ENCODE measurements at regions not wholly inside any gene's neighbourhood (a gene's known extent, or its start where the extent isn't known, plus 50 kb on each side); places are given as distances from the start of the nearest gene placed in this dataset.

DNA sequence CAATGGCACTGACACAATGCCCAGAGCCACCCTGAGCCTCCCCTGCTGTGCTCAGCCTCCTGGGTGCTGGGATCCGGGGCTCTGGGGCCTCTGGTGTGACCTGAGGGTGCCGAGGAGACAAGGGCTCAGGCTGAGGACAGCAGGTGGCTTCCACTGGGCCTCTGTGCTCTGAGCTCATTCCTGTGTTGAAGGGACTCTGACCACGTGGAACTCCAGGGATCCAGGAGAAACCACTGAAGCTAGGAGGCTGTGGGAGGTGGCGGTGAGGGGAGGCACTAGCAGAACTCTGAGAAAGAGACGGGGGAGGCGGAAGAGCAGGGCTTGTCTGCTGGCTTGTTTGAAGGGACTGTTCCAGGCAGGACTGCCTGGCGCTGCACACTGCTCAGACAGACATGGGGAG is 318.7 kb upstream of the IRX1 start:
- H3K27ac Mint-ChIP-seq: no peak overlapping the region
- H3K27me3 ChIP-seq (ENCODE audit: control insufficient read depth in 2 of 2, insufficient read depth in 2 of 2, low read length in 2 of 2): no peaks in the 10 kb centered on the region
- no peaks in the 10 kb centered on the region for H3K79me2 ChIP-seq (ENCODE audit: insufficient read depth, low read length)
- intact Hi-C loops (cut with micrococcal nuclease): no loop called here
- TF ChIP-seq, protein P1, sequence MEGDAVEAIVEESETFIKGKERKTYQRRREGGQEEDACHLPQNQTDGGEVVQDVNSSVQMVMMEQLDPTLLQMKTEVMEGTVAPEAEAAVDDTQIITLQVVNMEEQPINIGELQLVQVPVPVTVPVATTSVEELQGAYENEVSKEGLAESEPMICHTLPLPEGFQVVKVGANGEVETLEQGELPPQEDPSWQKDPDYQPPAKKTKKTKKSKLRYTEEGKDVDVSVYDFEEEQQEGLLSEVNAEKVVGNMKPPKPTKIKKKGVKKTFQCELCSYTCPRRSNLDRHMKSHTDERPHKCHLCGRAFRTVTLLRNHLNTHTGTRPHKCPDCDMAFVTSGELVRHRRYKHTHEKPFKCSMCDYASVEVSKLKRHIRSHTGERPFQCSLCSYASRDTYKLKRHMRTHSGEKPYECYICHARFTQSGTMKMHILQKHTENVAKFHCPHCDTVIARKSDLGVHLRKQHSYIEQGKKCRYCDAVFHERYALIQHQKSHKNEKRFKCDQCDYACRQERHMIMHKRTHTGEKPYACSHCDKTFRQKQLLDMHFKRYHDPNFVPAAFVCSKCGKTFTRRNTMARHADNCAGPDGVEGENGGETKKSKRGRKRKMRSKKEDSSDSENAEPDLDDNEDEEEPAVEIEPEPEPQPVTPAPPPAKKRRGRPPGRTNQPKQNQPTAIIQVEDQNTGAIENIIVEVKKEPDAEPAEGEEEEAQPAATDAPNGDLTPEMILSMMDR (IDR thresholded peaks at IDR 0.05): no peak
- 61% methylated on average over 7 of the region's 7 CpGs for WGBS (ENCODE audit: insufficient coverage)
- H3K9ac ChIP-seq (ENCODE audit: insufficient read depth, low read length, poor library complexity, severe bottlenecking): no peak overlapping the region
- H3K27me3 Mint-ChIP-seq (ENCODE audit: low read depth in 3 of 3): peaks cover 0 to 2% (median 1%) of the 10 kb centered on the region in 3 donors
- no peak overlapping the region for H3K4me2 ChIP-seq (replicated peaks; ENCODE audit: extremely low read depth, low read length, poor library complexity, severe bottlenecking)
- H3K4me3 ChIP-seq (replicated peaks in 1 of 3; ENCODE audit: low read depth in 2 of 3, low read length in 3 of 3): no peak overlapping the region
- H3K4me1 Mint-ChIP-seq: no peaks in the 10 kb centered on the region
- H3K27ac ChIP-seq (ENCODE audit: low read depth in 1 of 2, low read length in 2 of 2): no peak overlapping the region
- H3K36me3 Mint-ChIP-seq: no peaks in the 10 kb centered on the region
- peaks cover 4 to 47% (median 26%) of the 10 kb centered on the region in 7 donors for H3K9me3 Mint-ChIP-seq
- no peaks in the 10 kb centered on the region for H3K36me3 ChIP-seq (replicated peaks in 1 of 2; ENCODE audit: control insufficient read depth in 1 of 2, insufficient read depth in 2 of 2, low read length in 2 of 2)
- no peak overlapping the region for H2AFZ ChIP-seq (ENCODE audit: insufficient read depth, low read depth, low read length, poor library complexity, severe bottlenecking)
- H3K4me3 Mint-ChIP-seq: no peak overlapping the region
- no peaks in the 10 kb centered on the region for H4K20me1 ChIP-seq (ENCODE audit: insufficient read depth, low read length)
- no peak for DNase-seq
- no peaks in the 10 kb centered on the region for H3K4me1 ChIP-seq (ENCODE audit: control insufficient read depth in 1 of 2, insufficient read depth in 2 of 2, low read length in 2 of 2)
- peaks cover 25 to 59% of the 10 kb centered on the region in 2 donors for H3K9me3 ChIP-seq (replicated peaks in 1 of 2; ENCODE audit: control insufficient read depth in 1 of 2, insufficient read depth in 1 of 2, low read length in 2 of 2)

DNA sequence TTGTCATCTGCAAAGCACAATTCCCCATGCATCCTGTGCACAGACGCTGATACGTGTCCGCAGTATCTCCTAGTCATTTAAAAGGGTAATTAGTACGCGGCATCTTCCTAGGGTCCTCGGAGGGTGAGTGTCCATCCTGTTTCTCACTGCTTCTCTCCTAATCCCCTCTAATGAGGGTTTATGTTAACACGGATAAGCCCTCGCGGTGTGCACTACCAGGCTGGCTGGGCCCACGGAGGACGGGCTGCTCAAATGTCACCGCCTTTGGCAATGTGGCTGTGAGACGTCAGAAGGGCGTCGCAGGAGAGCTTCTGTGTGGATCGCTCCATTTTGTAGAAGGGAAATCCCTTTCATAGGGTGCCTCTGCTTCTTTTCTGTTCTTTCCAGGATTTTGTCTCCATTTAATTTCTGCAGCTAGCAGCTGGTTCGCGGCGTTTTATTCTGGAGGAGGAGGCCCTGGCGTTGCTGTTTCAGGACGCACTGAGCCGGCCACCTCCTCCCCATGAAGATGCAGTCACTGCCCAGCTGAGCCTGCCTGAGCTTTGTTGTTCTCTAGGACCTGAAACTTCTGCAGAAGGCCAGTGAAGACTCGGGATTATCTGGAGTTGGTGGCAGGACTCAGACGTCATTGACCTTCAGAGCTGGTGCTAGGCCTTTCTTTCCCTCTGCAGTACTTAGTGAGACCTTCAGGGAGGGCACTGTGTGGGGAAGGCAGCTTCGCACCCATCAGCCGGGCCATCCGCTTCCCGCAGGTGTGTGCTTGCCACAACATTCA is 326.1 kb upstream of the IRX1 start:
- no peaks in the 10 kb centered on the region for H3K79me2 ChIP-seq (ENCODE audit: insufficient read depth, low read length)
- H2AFZ ChIP-seq (ENCODE audit: insufficient read depth, low read depth, low read length, poor library complexity, severe bottlenecking): no peak overlapping the region
- H3K36me3 ChIP-seq (replicated peaks in 1 of 2; ENCODE audit: control insufficient read depth in 1 of 2, insufficient read depth in 2 of 2, low read length in 2 of 2): no peaks in the 10 kb centered on the region
- peaks cover 0 to 41% (median 13%) of the 10 kb centered on the region in 7 donors for H3K9me3 Mint-ChIP-seq
- no peaks in the 10 kb centered on the region for H4K20me1 ChIP-seq (ENCODE audit: insufficient read depth, low read length)
- DNase-seq: no peak
- H3K27ac ChIP-seq (ENCODE audit: low read depth in 1 of 2, low read length in 2 of 2): no peak overlapping the region
- TF ChIP-seq, protein P1 (IDR thresholded peaks at IDR 0.05): no peak
- H3K36me3 Mint-ChIP-seq: no peaks in the 10 kb centered on the region
- H3K4me1 ChIP-seq (ENCODE audit: control insufficient read depth in 1 of 2, insufficient read depth in 2 of 2, low read length in 2 of 2): no peaks in the 10 kb centered on the region
- intact Hi-C loops (cut with micrococcal nuclease): no loop called here
- no peak overlapping the region for H3K4me2 ChIP-seq (replicated peaks; ENCODE audit: extremely low read depth, low read length, poor library complexity, severe bottlenecking)
- no peak overlapping the region for H3K4me3 Mint-ChIP-seq
- WGBS (ENCODE audit: insufficient coverage): 87% methylated on average over 20 of the region's 28 CpGs
- peak overlapping the region in 1 of 7 donors; percentile 30 for H3K27ac Mint-ChIP-seq
- H3K27me3 Mint-ChIP-seq (ENCODE audit: low read depth in 3 of 3): no peaks in the 10 kb centered on the region
- no peaks in the 10 kb centered on the region for H3K4me1 Mint-ChIP-seq
- no peaks in the 10 kb centered on the region for H3K27me3 ChIP-seq (ENCODE audit: control insufficient read depth in 2 of 2, insufficient read depth in 2 of 2, low read length in 2 of 2)
- H3K9me3 ChIP-seq (replicated peaks in 1 of 2; ENCODE audit: control insufficient read depth in 1 of 2, insufficient read depth in 1 of 2, low read length in 2 of 2): peaks cover 10 to 23% of the 10 kb centered on the region in 2 donors
- H3K9ac ChIP-seq (ENCODE audit: insufficient read depth, low read length, poor library complexity, severe bottlenecking): no peak overlapping the region
- H3K4me3 ChIP-seq (replicated peaks in 1 of 3; ENCODE audit: low read depth in 2 of 3, low read length in 3 of 3): no peak overlapping the region
